Stimulated activated CD4-positive, alpha-beta T cell treated with anti-CD3 and anti-CD28 coated beads, Interleukin-12 subunit alpha, Interleukin-12 subunit beta, amount 100 ng/mL, for 48 hours (primary cell): ENCODE measurements at regions not wholly inside any gene's neighbourhood (a gene's known extent, or its start where the extent isn't known, plus 50 kb on each side); places are given as distances from the start of the nearest gene placed in this dataset.
"Not testable (repeated sequence)": the region's sequence is repeated elsewhere in the genome, so short reads cannot be mapped to it uniquely, and the experiment has no call there.

Experiments
- DNase-seq, 3 donors: peaks; one replicate each; pipeline ENCODE4 v3.0.0-alpha.2; 2020; ENCODE audit warnings: low read depth in 2 of 3, low spot score in 1 of 3

GRCh38 chr1:144516172-144516571 lies 54.7 kb upstream of the NBPF15 start:
- not testable (repeated sequence) for DNase-seq

GRCh38 chr1:144516906-144517305 lies 55.4 kb upstream of the NBPF15 start:
- not testable (repeated sequence) for DNase-seq

GRCh38 chr1:144518439-144518838 lies 57.0 kb upstream of the NBPF15 start:
- DNase-seq, result not testable (repeated sequence)

- not testable (repeated sequence) for DNase-seq
Observed at GRCh38 chr1:144519528-144520189, 58.2 kb upstream of the NBPF15 start.

GRCh38 chr1:144523661-144524407 lies 62.4 kb upstream of the NBPF15 start:
- DNase-seq, result peak in 2 of 3 donors; percentile 53 to 56

GRCh38 chr1:144532156-144532607 lies 60.5 kb upstream of the PPIAL4F start:
- DNase-seq, result not testable (repeated sequence)

- DNase-seq, result not testable (repeated sequence)
Observed at GRCh38 chr1:144533480-144533879, 59.2 kb upstream of the PPIAL4F start.

- not testable (repeated sequence) for DNase-seq
Observed at GRCh38 chr1:144534286-144534685, 58.4 kb upstream of the PPIAL4F start.

- not testable (repeated sequence) for DNase-seq
Observed at GRCh38 chr1:144536677-144537076, 56.0 kb upstream of the PPIAL4F start.

GRCh38 chr1:144537234-144537633 lies 55.5 kb upstream of the PPIAL4F start:
- DNase-seq, result not testable (repeated sequence)

- not testable (repeated sequence) for DNase-seq
Observed at GRCh38 chr1:144538736-144539135, 54.0 kb upstream of the PPIAL4F start.

- DNase-seq, result not testable (repeated sequence)
Observed at GRCh38 chr1:144539191-144539960, 53.3 kb upstream of the PPIAL4F start.
